LNCaP clone FGC (cell line): ENCODE measurements at regions not wholly inside any gene's neighbourhood (a gene's known extent, or its start where the extent isn't known, plus 50 kb on each side); places are given as distances from the start of the nearest gene placed in this dataset.

Experiments
- DNase-seq: peaks from one replicate; pipeline ENCODE4 v3.0.0-alpha.2; 2011; ENCODE audit warnings: low read depth
- H3K4me3 ChIP-seq: 2 replicates; pipeline ENCODE4 v1.5.1; 2011; ENCODE audit warnings: mild to moderate bottlenecking, low read depth, low read length, control low read depth
- TF ChIP-seq, protein P1 (sequence below): IDR thresholded peaks from 2 replicates; pipeline ENCODE4 v1.5.1; 2012; ENCODE audit warnings: mild to moderate bottlenecking; ENCODE audit not compliant: control insufficient read depth, insufficient read depth; ENCODE audit errors: extremely low read depth

- H3K4me3 ChIP-seq, result no peak overlapping the region
- DNase-seq, result no peak
- TF ChIP-seq, protein P1, sequence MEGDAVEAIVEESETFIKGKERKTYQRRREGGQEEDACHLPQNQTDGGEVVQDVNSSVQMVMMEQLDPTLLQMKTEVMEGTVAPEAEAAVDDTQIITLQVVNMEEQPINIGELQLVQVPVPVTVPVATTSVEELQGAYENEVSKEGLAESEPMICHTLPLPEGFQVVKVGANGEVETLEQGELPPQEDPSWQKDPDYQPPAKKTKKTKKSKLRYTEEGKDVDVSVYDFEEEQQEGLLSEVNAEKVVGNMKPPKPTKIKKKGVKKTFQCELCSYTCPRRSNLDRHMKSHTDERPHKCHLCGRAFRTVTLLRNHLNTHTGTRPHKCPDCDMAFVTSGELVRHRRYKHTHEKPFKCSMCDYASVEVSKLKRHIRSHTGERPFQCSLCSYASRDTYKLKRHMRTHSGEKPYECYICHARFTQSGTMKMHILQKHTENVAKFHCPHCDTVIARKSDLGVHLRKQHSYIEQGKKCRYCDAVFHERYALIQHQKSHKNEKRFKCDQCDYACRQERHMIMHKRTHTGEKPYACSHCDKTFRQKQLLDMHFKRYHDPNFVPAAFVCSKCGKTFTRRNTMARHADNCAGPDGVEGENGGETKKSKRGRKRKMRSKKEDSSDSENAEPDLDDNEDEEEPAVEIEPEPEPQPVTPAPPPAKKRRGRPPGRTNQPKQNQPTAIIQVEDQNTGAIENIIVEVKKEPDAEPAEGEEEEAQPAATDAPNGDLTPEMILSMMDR, result no peak
These were observed 469.3 kb downstream of the NEBL start for GRCh38 chr10:20427821-20428220.

DNA sequence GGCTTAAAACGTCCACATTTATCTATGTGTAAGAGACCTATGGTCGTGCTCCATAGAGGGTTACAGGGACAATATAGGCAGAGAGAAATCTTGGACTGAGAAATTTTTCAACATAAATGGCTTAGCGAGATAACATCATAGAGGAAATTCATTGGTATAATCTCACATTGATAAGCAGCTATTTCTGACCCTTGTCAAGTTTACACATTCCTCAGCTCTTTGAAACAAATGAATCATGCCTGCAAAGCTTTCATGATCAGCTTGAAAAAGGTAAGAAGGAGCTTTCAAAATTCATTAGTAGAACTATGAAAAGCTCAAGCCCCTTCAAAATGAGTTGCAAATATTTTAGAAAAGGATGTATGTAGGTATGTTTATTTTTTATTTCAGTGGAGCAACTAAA lies 478.8 kb downstream of the NEBL start:
- no peak for DNase-seq

DNA sequence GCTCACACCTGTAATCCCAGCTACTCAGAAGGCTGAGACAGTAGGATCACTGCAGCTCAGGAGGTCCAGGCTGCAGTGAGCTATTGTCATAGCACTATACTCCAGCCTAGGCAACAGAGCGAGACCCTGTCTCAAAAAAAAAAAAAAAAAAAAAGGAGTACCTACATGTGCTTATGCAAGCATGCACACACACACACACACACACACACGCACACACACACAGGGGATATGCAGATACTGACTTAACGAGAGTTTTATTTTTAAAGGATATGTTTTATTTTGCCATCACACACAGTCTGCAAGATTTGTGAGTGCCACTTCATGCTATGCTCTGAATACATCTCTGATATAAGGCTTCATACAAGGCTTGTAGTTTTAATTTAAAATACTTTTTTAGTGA lies 479.3 kb downstream of the NEBL start:
- DNase-seq, result no peak
- no peak overlapping the region for H3K4me3 ChIP-seq
- TF ChIP-seq, protein P1, result no peak

More for the DNA sequence above, 478.8 kb downstream of the NEBL start:
- TF ChIP-seq, protein P1, result no peak
- no peak overlapping the region for H3K4me3 ChIP-seq

GRCh38 chr10:20415684-20416083 lies 481.4 kb downstream of the NEBL start:
- TF ChIP-seq, protein P1, result no peak
- peak; percentile 4 for DNase-seq
- H3K4me3 ChIP-seq, result no peak overlapping the region

- H3K4me3 ChIP-seq, result no peak overlapping the region
- no peak for DNase-seq
- TF ChIP-seq, protein P1, result no peak
These were observed 489.8 kb downstream of the NEBL start for GRCh38 chr10:20407357-20407756.

- H3K4me3 ChIP-seq, result no peak overlapping the region
- no peak for DNase-seq
- TF ChIP-seq, protein P1, result no peak
These were observed 490.6 kb downstream of the NEBL start for GRCh38 chr10:20406281-20407104.

DNA sequence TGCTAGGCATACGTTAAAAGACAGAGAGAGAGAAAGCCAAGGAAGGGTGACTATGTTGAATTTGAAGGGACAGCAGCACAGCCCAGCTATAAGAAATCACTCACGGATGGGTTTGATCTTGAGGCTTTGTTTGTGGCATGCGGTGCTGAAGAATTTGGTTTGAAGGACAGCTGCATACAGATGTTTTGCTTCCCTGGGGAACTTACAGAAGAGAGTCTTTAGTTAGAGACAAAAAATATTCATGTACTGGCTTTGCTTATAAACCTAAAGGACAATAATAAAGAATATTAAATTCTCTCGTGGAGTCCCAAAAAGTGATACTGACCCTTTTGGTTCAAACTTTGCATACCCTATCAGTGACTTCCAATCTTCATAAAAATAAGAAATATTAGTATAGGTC lies 491.4 kb downstream of the NEBL start:
- no peak overlapping the region for H3K4me3 ChIP-seq
- TF ChIP-seq, protein P1, result no peak
- DNase-seq, result no peak
